HG03064 (cell line): ENCODE measurements at regions not wholly inside any gene's neighbourhood (a gene's known extent, or its start where the extent isn't known, plus 50 kb on each side); places are given as distances from the start of the nearest gene placed in this dataset.
A peak's percentile ranks its signal among the peaks of the same experiment; 100 is the strongest.
"Not testable (repeated sequence)": the region's sequence is repeated elsewhere in the genome, so short reads cannot be mapped to it uniquely, and the experiment has no call there.

Source experiments
- ATAC-seq: cut with Tn5 transposase; IDR thresholded peaks from one replicate; pipeline ENCODE4 v1.9.1; 2021; ENCODE audit warnings: low read depth; ENCODE audit not compliant: unreplicated experiment

DNA sequence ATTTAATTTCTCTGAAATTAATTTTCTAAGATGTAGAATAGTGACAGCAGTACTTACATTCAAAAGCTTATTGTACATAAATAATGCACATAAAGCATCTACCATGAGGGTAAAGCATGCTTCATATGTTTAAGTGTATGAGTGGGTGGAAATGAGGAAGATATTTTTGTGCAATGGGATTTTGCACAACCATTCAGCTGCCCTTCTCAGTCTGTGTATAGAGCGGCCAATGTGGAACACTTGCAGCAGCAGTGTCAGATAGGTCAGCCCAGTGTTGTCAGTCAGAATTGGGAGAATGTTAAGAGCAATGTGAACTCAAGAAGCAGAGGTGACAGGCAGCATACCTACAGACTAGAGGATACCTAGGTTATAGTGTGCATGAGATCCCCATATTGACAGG, 72.5 kb upstream of the ATP2B1 start:
- no peak for ATAC-seq

DNA sequence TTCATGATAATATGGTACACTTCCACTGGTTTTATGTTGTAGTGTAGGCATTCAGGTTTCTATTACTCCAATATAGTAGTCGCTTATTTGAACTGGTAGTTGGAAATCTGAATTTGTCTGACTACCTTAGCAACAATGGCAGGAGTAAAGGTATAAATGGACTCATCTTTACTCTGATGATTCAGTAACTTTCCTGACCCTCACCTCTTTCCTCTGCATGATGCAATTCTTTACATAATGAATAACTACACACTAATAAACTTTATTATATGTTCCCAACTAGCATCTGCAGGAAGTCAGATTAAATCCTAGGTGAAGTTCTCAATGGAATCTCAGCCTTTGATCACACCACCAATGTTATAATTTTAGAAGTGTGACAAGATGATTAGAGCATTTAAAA, 70.5 kb upstream of the ATP2B1 start:
- no peak for ATAC-seq

DNA sequence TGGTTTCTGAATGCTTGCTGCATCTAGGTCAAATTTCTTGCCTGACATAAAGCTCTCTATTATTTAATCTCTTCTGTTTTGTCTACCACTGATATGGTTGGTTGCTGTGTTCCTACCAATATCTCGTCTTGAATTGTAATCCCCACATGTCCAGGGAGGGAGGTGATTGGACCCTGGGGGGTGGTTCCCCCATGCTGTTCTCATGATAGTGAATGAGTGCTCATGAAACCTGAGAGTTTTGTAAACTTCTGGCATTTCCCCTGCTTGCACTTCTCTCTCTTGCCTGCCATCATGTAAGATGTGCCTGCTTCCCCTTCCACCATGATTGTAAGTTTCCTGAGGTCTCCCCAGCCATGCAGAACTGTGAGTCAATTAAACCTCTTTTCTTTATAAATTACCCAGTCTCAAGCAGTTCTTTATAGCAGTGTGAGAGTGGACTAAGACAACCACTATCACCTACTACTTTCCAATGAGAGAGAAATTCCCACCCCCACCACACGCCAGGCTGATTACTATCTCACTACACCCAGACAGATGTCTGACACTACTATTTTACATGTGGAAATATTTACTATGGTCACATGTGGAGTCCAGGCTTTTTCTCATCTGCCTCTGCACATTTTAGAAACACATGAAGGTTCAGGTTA, 69.2 kb upstream of the ATP2B1 start:
- ATAC-seq: no peak

DNA sequence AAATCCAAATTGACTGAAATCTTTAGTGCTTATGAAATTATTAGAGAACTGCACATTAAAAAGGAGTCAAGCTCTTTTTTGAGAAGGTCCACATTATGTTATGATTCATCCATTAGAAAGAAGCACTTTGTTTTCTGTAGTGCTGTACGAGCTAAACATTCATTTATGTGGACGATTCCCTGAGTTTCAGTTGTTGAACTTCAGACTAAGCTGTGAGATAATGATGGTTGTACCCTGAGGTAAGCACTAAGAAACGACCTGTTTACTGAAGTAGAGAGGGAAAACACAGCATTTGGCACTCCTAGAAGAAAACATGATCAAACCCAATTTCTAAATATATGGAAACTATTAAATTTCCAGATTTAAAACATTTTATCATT, 67.3 kb upstream of the ATP2B1 start:
- ATAC-seq: no peak

DNA sequence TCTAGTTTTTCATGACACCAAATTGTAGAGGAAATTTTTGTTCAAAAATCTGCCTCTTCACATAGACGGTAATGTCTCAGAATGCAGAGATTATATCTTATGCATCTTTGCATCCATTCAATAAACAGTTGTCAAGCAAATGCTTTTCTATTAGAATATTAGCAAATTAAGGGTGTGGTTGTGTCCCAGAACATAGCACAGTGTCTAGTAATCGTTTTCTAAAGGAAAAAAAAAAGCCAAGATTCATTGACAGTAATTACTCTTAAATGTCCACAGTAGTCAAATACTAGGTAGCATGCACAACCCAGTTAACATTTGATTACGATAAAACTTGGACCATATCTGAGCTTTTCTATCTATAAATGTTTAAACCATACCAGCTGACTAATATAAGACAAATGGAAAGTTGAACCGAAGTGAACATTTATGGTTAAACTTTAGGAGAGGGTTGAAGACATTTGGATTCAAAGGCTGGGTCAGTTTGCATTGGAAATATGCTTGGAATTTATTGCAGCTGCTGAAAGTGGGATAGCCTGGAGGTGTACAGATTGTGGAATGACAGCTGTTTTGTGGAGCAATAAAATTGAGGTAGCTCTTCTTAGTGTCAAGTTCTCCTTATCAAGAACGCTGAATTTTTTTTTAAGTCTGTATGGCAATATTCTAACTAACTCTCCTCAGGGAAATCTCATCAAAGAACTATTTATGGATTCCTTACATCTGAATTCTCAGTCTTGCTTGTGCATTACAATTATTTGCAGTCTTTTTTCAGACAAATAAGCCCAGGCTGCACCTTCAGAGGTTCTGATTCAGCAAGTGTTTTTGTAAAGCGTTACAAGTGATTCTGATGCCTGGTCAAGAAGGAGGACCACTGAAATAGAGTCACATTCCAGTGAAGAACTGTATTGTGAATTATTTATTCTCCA, 66.7 kb upstream of the ATP2B1 start:
- no peak for ATAC-seq

DNA sequence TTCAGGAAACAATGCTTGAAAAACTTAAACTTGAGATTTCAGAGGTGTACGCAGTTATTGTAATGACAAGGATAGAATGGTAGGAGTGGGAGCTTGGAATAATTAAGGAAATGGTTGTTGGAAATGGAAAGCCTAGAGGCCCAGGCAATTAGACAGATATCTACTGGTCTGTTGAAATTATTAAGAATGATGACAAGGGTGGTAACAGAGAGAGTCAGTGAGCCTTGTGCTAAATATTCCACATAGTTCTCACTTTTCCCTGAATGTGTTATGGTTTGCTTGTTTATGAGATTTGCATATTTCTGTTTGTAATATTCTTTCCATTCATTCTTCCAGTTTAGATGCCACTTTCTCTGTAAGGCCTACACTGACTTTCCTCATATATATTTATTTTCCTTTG, 66.0 kb upstream of the ATP2B1 start:
- no peak for ATAC-seq

DNA sequence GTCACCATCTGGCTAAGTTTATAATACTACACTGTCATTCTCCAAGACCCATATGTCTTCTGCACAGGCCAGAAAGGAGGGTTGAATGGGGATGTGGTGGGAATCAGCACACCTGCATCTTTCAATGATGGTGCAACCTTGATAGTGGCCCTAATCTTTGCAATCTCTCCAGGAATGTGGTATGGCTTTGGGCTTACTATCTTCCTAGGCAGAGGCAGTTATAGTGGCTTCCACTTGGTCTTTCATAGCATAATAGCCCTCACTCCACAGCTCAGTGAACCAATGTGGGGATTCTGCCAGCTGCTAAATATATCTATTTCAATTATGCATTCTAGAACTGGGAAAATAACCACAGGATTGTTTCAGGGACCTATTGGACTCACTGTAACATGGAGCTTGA, 61.8 kb upstream of the ATP2B1 start:
- no peak for ATAC-seq

DNA sequence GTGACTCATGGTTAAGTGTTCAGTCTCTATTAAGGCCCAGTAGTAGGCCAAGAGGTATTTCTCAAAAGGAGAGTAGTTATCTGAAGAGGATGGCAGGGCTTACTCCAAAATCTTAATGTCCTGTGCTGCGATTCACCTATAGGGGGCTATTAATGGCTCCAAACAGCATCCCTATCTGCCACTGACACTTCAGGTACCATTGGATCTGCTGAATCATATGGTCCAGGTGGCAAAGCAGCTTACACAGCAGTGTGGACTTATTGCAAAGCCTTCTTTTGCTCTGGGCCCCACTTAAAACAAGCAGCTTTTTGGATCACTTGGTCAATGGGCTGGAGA, 60.8 kb upstream of the ATP2B1 start:
- no peak for ATAC-seq

DNA sequence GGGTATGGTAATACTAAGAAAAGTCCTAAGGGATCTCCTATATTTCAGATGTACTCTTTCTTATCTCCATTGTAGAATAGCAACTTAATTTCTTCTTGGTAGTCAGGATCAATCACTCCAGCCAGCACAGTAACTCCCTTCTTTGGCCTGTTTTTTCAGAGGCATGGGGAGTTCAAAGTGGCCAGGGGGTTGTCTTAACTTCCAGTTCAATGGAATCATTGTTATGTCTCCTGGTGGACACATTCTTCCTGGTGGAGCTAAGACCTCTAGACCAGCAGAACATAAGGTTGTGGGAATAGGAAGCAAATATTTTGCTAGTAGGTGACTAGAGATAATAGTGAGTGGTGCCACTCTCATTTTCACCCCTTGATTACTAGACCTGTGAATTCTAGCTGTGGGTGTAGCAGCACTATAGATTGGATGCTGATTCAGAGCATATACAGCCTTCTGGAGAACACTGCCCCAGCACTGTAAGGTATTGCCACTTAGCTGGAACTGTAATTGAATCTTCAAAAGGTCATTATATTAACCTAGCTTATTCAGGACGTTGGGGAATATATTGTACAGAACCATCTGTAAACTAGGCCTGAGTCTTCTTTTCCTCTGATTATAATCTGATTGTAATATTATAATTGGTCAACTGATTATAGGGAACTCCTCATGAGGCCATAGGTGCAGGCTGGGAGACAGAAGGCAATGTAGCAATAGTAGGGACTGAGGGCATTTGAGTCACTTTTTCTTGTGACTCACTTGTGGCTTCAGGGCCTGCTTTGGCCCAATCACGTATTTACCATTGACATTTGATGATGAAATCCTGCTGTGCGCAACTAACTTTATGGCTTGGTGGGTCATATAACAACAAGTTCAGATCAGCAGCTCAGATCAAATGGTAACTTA, 60.2 kb upstream of the ATP2B1 start:
- no peak for ATAC-seq

DNA sequence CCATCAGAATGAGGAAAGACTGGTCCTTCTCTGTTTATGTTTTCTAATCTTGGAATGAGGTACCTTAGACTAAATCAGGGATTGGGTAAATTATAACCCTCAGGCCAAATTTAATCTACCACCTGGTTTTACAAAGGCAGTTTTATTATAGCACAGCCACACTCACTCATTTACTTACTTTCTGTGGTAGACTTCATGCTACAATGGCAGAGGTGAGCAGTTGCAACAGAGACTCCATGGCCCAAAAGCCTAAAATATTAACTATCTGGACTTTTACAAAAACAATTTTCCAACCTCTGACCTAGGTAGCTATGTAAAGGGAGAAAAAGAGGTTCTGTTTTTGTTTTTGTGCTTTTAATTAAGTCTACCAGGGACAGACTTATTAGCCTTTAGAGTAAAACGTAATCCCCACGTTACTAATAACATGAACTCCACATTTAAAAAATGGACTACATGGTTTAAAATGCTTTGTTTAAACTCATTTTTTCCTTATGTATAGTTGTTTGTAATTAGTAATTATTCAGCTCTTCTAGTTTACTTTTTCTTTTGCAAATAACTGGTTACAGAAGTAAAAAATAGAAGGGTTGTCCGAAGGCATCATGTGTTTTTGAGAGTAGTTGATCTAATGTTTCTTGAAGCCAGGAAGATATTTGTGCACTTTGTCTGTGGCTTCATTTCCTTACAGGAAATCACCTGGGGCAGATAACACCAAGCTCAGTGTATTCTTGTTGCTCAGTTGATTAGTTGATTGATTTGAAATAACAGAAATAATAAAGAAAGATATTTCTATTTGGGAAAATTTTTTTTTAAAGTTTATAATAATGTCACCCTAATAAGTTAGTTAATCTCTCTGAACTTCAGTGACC, 57.6 kb upstream of the ATP2B1 start:
- ATAC-seq: peak; percentile 87

DNA sequence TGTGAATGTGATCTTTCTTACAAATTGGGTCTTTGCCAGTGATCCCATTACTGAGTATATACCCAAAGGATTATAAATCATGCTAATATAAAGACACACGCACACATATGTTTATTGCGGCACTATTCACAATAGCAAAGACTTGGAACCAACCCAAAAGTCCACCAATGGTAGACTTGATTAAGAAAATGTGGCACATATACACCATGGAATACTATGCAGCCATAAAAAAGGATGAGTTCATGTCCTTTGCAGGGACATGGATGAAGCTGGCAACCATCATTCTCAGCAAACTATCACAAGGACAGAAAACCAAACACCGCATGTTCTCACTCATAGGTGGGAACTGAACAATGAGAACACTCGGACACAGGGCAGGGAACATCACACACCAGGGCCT, 55.5 kb upstream of the ATP2B1 start:
- ATAC-seq: not testable (repeated sequence)

DNA sequence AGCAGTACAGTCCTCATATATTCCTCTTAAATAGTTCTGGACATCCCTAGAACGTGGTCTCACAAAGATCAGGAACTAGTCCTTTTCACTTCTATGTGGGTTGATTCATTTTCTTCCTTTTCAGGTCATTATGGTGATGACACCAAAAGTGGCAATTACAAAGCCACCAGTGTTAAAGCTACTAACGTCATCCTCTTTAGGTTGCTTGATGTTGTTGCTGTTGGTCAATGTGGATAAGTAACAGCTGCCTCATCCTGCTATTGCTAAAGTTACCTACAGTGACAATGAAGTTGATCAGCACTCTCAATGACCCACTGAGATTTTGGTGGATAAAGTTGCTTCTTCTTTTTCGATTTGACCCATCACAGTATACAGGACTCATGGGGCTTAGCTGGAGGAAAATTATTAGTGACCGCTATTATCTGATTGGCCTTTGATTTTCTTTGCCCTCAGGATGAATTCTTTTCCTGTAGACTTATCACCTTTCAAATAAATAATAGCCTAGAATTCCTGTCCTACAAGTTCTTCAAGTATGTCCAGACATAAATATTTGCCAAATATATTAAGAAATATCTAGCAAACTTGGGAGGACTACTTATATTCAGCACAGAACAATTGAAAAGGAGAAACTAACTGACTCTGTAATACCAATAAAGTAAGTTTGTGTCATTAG, 54.0 kb upstream of the ATP2B1 start:
- ATAC-seq: no peak

DNA sequence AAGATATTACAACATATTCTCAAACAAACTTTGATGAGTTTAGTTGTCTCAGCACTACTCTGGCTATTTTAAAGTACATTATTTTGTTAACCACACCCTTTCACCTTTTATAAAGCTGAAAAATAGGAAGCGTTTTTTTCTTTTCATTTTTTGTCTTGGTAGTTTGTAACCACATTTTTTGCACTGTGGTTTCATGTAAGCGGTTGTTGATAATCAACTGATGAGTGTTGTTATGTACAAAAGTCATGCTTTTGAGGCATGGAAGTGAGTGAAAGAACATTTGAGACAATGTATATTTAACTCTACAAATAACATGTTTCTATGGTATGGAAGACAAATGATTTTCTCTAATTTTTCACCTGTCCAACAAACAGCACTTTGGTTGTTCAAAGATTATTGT, 52.1 kb upstream of the ATP2B1 start:
- ATAC-seq: no peak
